H9 (cell line): ENCODE measurements at regions not wholly inside any gene's neighbourhood (a gene's known extent, or its start where the extent isn't known, plus 50 kb on each side); places are given as distances from the start of the nearest gene placed in this dataset.

Experiments used
- DNase-seq: peaks from one replicate; pipeline ENCODE4 v3.0.0-alpha.2; 2017
- H2AFZ ChIP-seq: one replicate; pipeline ENCODE4 v1.6.1; 2013; ENCODE audit warnings: mild to moderate bottlenecking, low read length, control low read depth, moderate library complexity
- H2AK5ac ChIP-seq: 2 replicates; pipeline ENCODE4 v1.6.1; 2013; ENCODE audit warnings: low read length, control low read depth, mixed read lengths; ENCODE audit not compliant: insufficient read length
- H2BK120ac ChIP-seq: one replicate; pipeline ENCODE4 v1.6.1; 2013; ENCODE audit warnings: low read depth, mild to moderate bottlenecking, low read length, control low read depth, inconsistent platforms; ENCODE audit not compliant: poor library complexity, severe bottlenecking
- H2BK12ac ChIP-seq: 2 replicates; pipeline ENCODE4 v1.6.1; 2013; ENCODE audit warnings: low read length, control low read depth, mixed read lengths, low read depth; ENCODE audit not compliant: insufficient read length
- H2BK15ac ChIP-seq: 2 replicates; pipeline ENCODE4 v1.6.1; 2013; ENCODE audit warnings: low read depth, low read length, control low read depth
- H2BK20ac ChIP-seq: one replicate; pipeline ENCODE4 v1.6.1; 2013; ENCODE audit warnings: low read depth, mild to moderate bottlenecking, low read length, control low read depth, inconsistent platforms; ENCODE audit not compliant: poor library complexity, severe bottlenecking
- H2BK5ac ChIP-seq: 2 replicates; pipeline ENCODE4 v1.6.1; 2013; ENCODE audit warnings: low read length, control low read depth, mixed read lengths; ENCODE audit not compliant: insufficient read length
- H3K14ac ChIP-seq: 2 replicates; pipeline ENCODE4 v1.6.1; 2013; ENCODE audit warnings: low read length, control low read depth; ENCODE audit not compliant: insufficient read depth
- H3K18ac ChIP-seq: 2 replicates; pipeline ENCODE4 v1.6.1; 2013; ENCODE audit warnings: low read depth, mild to moderate bottlenecking, mixed read lengths, low read length, control low read depth; ENCODE audit not compliant: insufficient read length
- H3K23ac ChIP-seq: 2 replicates; pipeline ENCODE4 v1.6.1; 2013; ENCODE audit warnings: low read length, control low read depth, mixed read lengths, low read depth; ENCODE audit not compliant: insufficient read length
- H3K23me2 ChIP-seq: 2 replicates; pipeline ENCODE4 v1.6.1; 2013; ENCODE audit warnings: low read depth, mild to moderate bottlenecking, mixed read lengths, low read length, control low read depth; ENCODE audit not compliant: insufficient read length, poor library complexity, severe bottlenecking
- H3K27ac ChIP-seq: 2 replicates; pipeline ENCODE4 v1.5.1; 2013; ENCODE audit warnings: low read length, control low read depth, mixed read lengths, low read depth; ENCODE audit not compliant: insufficient read length
- H3K27me3 ChIP-seq: 2 replicates; pipeline ENCODE4 v1.6.1; 2013; ENCODE audit warnings: low read length, control low read depth, inconsistent platforms; ENCODE audit not compliant: insufficient read depth
- H3K4ac ChIP-seq: 2 replicates; pipeline ENCODE4 v1.6.1; 2013; ENCODE audit warnings: low read depth, mild to moderate bottlenecking, control low read depth, inconsistent platforms, low read length, moderate library complexity
- H3K4me1 ChIP-seq: 2 replicates; pipeline ENCODE4 v1.6.1; 2013; ENCODE audit warnings: low read length, control low read depth, inconsistent platforms; ENCODE audit not compliant: insufficient read depth
- H3K4me2 ChIP-seq: 2 replicates; pipeline ENCODE4 v1.6.1; 2013; ENCODE audit warnings: low read length, control low read depth, mixed read lengths; ENCODE audit not compliant: insufficient read length, insufficient read depth
- H3K56ac ChIP-seq: 2 replicates; pipeline ENCODE4 v1.6.1; 2013; ENCODE audit warnings: low read depth, mild to moderate bottlenecking, mixed read lengths, low read length, control low read depth; ENCODE audit not compliant: insufficient read length
- H3K79me1 ChIP-seq: 2 replicates; pipeline ENCODE4 v1.6.1; 2013; ENCODE audit warnings: low read depth, mild to moderate bottlenecking, moderate library complexity, low read length, control low read depth, inconsistent platforms; ENCODE audit not compliant: insufficient read depth, poor library complexity, severe bottlenecking
- H3K79me2 ChIP-seq: 2 replicates; pipeline ENCODE4 v1.6.1; 2013; ENCODE audit warnings: low read length, control low read depth, inconsistent platforms; ENCODE audit not compliant: insufficient read depth
- H3K9ac ChIP-seq: 2 replicates; pipeline ENCODE4 v1.6.1; 2013; ENCODE audit warnings: low read length, control low read depth, mixed read lengths; ENCODE audit not compliant: insufficient read length; ENCODE audit errors: extremely low read depth
- H3K9me3 ChIP-seq: one replicate; pipeline ENCODE4 v1.6.1; 2013; ENCODE audit warnings: low read depth, low read length, inconsistent platforms; ENCODE audit not compliant: control insufficient read depth
- H3T11ph ChIP-seq: one replicate; pipeline ENCODE4 v1.6.1; 2013; ENCODE audit warnings: mild to moderate bottlenecking, low read length, control low read depth, inconsistent platforms
- H4K20me1 ChIP-seq: one replicate; pipeline ENCODE4 v1.6.1; 2013; ENCODE audit not compliant: control insufficient read depth, insufficient read length, insufficient read depth
- H4K5ac ChIP-seq: 2 replicates; pipeline ENCODE4 v1.6.1; 2013; ENCODE audit warnings: low read depth, mild to moderate bottlenecking, mixed read lengths, low read length, control low read depth; ENCODE audit not compliant: insufficient read length
- H4K8ac ChIP-seq: replicated peaks from 2 replicates; pipeline ENCODE4 v1.6.1; 2013; ENCODE audit warnings: low read length, control low read depth, mixed read lengths, low read depth; ENCODE audit not compliant: insufficient read length
- H4K91ac ChIP-seq: 2 replicates; pipeline ENCODE4 v1.6.1; 2013; ENCODE audit warnings: low read depth, mild to moderate bottlenecking, moderate library complexity, mixed read lengths, low read length, control low read depth; ENCODE audit not compliant: insufficient read length
- H3K27ac Mint-ChIP-seq, 3 experiments: 2 replicates in 2 of 3; 3 replicates in 1 of 3; pipeline ENCODE4 v1.8.0; 2020 to 2021; ENCODE audit warnings: mixed read lengths in 3 of 3, mild to moderate bottlenecking in 1 of 3, moderate library complexity in 1 of 3
- H3K27me3 Mint-ChIP-seq: 2 replicates; pipeline ENCODE4 v1.8.0; 2021; ENCODE audit warnings: low read depth, mild to moderate bottlenecking, moderate library complexity, mixed read lengths
- H3K36me3 Mint-ChIP-seq, 3 experiments: 2 replicates in 2 of 3; 3 replicates in 1 of 3; pipeline ENCODE4 v1.8.0; 2020 to 2021; ENCODE audit warnings: low read depth in 3 of 3, mixed read lengths in 3 of 3; ENCODE audit not compliant: insufficient read depth in 1 of 3
- H3K4me1 Mint-ChIP-seq, 2 experiments: 2 replicates each; pipeline ENCODE4 v1.8.0; 2020; ENCODE audit warnings: mixed read lengths in 2 of 2
- H3K4me3 Mint-ChIP-seq, 2 experiments: 2 replicates in 1 of 2; 3 replicates in 1 of 2; pipeline ENCODE4 v1.8.0; 2020 to 2021; ENCODE audit warnings: mild to moderate bottlenecking in 2 of 2, mixed read lengths in 2 of 2, moderate library complexity in 1 of 2
- H3K9me3 Mint-ChIP-seq, 2 experiments: 2 replicates in 1 of 2; 3 replicates in 1 of 2; pipeline ENCODE4 v1.8.0; 2020; ENCODE audit warnings: mild to moderate bottlenecking in 2 of 2, mixed read lengths in 2 of 2, moderate library complexity in 1 of 2
- WGBS: extraction: QIAGEN DNeasy Blood & Tissue Kit; methylation state at CpG from one replicate; pipeline ENCODE4 v1.1.7; 2013; ENCODE audit warnings: missing lambda C conversion rate, low lambda C conversion rate, mixed read lengths; ENCODE audit not compliant: insufficient read length; ENCODE audit errors: extremely low coverage; 5-methylcytosine and 5-hydroxymethylcytosine counted together
- TF ChIP-seq, protein P1 (sequence below): fragments of 200-600 bp; sonication (generic); conservative IDR thresholded peaks from 3 replicates; pipeline ENCODE4 v1.8.0; 2021; ENCODE audit warnings: antibody characterized with exemption, mild to moderate bottlenecking

DNA sequence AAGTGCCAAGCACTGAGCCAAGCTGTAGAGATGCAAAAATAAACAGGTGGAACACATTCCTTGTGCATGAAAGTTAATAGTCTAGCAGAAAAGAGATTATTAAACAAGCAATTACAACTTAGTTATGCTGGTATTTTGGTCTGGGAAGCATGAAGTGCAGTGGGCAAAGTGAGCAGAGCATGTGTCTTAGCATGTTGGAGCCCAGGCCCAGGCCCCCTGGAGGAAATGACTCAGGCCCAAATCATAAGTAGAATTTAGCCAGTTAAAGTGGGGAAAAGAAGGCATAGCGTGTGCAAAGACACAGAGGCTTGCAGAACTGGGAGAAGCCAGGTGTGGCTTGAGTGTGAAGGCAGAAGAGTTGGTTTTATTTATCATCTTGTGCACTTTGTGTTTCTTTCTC lies 163.8 kb upstream of the ATP11B start:
- no peak for DNase-seq
- Histone ChIP-seq H2BK12ac (no peak overlapping the region), H3K27ac (no peak overlapping the region), H3T11ph (no peak overlapping the region), H2AK5ac (no peak overlapping the region), H2AFZ (no peak overlapping the region), H2BK120ac (no peak overlapping the region), H2BK5ac (no peak overlapping the region), H3K18ac (no peak overlapping the region), H3K79me1 (no peaks in the 10 kb centered on the region), H4K20me1 (no peaks in the 10 kb centered on the region), H3K9me3 (no peaks in the 10 kb centered on the region), H4K8ac (no peak overlapping the region), H4K5ac (no peak overlapping the region), H3K79me2 (no peaks in the 10 kb centered on the region), H2BK20ac (no peak overlapping the region), H4K91ac (no peak overlapping the region), H3K4me2 (no peak overlapping the region), H3K23ac (no peak overlapping the region), H3K9ac (no peak overlapping the region), H3K4me1 (no peaks in the 10 kb centered on the region), H3K56ac (no peak overlapping the region), H2BK15ac (no peak overlapping the region), H3K27me3 (no peaks in the 10 kb centered on the region), H3K14ac (no peak overlapping the region), H3K4ac (no peak overlapping the region), H3K23me2 (no peaks in the 10 kb centered on the region)
- WGBS = no CpG with 5 or more reads among the region's 1 CpG
- H3K4me1 Mint-ChIP-seq = no peaks in the 10 kb centered on the region
- H3K27me3 Mint-ChIP-seq = no peaks in the 10 kb centered on the region
- H3K36me3 Mint-ChIP-seq = peaks cover 0 to 8% (median 0%) of the 10 kb centered on the region in 3 experiments; a peak in 2 of 7 replicates
- H3K27ac Mint-ChIP-seq = no peak overlapping the region
- no peak overlapping the region for H3K4me3 Mint-ChIP-seq
- H3K9me3 Mint-ChIP-seq = no peaks in the 10 kb centered on the region; a peak in 2 of 5 replicates
- TF ChIP-seq, protein P1, sequence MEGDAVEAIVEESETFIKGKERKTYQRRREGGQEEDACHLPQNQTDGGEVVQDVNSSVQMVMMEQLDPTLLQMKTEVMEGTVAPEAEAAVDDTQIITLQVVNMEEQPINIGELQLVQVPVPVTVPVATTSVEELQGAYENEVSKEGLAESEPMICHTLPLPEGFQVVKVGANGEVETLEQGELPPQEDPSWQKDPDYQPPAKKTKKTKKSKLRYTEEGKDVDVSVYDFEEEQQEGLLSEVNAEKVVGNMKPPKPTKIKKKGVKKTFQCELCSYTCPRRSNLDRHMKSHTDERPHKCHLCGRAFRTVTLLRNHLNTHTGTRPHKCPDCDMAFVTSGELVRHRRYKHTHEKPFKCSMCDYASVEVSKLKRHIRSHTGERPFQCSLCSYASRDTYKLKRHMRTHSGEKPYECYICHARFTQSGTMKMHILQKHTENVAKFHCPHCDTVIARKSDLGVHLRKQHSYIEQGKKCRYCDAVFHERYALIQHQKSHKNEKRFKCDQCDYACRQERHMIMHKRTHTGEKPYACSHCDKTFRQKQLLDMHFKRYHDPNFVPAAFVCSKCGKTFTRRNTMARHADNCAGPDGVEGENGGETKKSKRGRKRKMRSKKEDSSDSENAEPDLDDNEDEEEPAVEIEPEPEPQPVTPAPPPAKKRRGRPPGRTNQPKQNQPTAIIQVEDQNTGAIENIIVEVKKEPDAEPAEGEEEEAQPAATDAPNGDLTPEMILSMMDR = no peak
